ENCODE measurements at regions not wholly inside any gene's neighbourhood (a gene's known extent, or its start where the extent isn't known, plus 50 kb on each side); places are given as distances from the start of the nearest gene placed in this dataset.

GRCh38 chr3:55175423-55175822 is 247.6 kb upstream of the LRTM1 start:
- no peak for DNase-seq (ENCODE audit: low read depth)

DNA sequence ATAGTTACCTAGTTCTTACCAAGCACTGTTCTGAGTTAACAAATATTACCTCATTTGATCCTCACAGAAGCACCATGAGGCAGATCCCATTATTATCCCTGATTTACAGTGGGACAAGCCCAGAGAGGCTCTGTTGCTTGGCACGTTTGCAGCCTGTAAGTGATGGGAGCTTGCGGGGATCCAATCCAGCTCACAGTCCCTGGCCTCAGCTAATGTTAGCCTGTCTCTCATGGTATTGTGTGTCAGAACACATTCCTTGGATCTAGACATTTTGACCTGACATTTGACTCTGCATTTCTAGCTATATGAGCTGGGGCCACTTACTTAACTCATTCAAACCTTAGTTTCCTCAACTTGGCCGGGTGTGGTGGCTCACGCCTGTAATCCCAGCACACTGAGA is 246.9 kb upstream of the LRTM1 start:
- DNase-seq (ENCODE audit: low read depth): no peak

DNA sequence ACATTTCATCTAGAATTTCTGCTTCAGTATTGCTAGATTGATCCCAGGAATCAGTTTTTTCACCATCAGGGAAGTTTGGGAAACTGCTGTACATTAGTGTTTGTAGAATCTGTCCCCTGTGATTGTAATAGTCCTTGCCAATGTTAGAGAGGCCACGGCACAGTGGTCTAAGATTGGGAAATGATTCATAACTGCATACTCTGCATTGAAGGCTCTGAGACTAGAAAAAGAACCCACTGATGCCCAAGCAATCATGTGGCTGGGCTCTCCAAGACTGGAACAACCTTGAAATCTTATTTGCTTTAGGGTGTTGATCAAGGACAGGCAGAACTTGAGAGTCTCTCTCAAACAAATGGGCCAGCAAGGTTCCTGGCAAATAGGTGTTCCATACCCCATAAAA is 245.6 kb upstream of the LRTM1 start:
- no peak for DNase-seq (ENCODE audit: low read depth)

- DNase-seq (ENCODE audit: low read depth): no peak
These were observed 245.1 kb upstream of the LRTM1 start for GRCh38 chr3:55172913-55173312.

DNA sequence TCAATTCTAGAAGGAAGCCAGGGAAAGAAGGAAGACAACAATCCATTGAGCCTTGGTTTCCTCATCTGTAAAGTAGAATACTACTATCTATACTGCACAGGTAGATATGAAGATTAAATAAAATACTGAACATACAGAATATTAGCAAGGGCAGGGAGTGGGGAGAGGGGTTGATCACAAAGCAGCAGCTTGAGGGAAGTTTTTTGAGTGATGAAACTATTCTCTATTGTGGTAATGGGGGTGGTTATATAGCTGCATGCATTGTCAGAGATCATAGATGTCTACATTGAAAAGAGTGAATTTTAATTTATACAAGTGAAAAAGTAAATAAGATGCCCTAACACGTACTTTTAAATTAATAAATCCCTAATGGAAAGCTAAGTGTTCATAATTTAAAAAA is 242.6 kb upstream of the LRTM1 start:
- DNase-seq (ENCODE audit: low read depth): no peak

- DNase-seq (ENCODE audit: low read depth): peak; percentile 62
These were observed 241.8 kb upstream of the LRTM1 start for GRCh38 chr3:55169608-55170072.

DNA sequence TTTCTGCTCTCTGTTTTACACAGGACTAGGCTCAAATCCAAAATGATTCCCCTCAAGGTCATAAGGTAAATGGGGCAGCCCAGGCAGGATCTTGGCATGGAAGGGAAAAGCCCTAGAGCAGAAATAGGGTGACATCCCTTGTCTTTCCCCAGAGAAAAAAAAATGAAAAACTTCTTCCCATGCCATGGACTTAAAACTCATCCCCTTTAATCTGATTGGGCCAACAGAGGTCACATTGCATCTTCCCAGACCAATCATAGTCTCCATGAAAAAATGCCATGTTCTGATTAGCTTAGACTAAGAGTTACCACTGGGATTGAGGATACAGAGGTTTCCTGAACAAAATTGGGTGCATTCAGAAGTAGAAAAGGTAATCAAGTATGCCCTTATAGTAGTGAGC is 241.3 kb upstream of the LRTM1 start:
- no peak for DNase-seq (ENCODE audit: low read depth)

- DNase-seq (ENCODE audit: low read depth): no peak
These were observed 239.9 kb upstream of the LRTM1 start for GRCh38 chr3:55167586-55168317.

- no peak for DNase-seq (ENCODE audit: low read depth)
These were observed 239.0 kb upstream of the LRTM1 start for GRCh38 chr3:55166576-55167555.

DNA sequence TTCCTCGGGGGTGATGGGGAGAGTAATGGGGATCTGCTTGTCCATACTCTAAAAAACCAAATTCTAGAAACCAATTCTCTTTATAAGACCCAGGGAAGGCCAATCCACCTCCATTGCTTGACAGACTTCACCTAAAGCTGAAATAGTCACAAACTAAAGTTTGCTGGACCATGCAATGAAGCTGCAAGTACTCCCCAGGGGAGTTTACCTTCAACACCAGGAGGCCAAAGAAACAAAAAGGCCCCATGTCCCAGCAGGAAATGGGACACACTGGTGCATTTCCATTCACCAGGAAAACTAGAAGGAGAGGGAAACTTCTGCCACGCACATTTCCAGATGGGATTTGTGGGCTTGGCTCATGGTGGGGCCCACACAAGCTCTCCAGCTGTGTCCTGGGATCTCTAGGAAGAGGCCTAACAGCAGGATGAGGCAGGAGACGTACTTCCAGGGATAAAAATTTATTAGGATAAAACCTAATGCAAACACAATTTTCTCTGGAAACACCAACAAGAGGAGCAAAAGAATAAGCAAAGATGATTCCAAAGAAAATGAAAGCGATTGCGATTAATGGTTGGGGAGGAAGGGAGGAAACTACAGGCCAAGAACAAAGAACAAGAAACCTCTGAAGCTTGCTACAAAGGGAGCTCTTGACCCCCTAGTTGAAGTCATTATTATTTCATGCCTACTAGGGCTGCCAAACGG is 238.0 kb upstream of the LRTM1 start:
- no peak for DNase-seq (ENCODE audit: low read depth)

GRCh38 chr3:55165278-55165677 is 237.4 kb upstream of the LRTM1 start:
- no peak for DNase-seq (ENCODE audit: low read depth)

DNA sequence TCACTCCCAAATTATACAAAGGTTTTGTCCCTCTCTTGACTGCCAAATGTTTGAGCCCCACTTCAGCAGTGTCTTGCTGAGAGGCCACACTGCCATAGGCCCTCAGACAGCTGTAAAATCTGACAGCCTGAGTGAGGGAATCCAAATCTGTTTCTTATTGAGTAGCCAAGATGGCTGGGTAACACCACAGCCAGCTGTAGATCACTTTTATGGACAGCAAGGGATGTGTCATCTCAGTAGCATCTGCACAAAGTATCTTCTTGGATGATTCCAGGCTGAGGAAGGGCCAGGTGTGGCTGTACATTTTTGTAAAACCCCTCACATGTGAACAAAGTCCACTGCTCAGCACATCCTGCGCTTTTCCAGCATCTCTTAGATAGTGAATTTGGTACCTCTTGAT is 237.0 kb upstream of the LRTM1 start:
- no peak for DNase-seq (ENCODE audit: low read depth)

- DNase-seq (ENCODE audit: low read depth): no peak
These were observed 236.3 kb upstream of the LRTM1 start for GRCh38 chr3:55164191-55164590.

DNA sequence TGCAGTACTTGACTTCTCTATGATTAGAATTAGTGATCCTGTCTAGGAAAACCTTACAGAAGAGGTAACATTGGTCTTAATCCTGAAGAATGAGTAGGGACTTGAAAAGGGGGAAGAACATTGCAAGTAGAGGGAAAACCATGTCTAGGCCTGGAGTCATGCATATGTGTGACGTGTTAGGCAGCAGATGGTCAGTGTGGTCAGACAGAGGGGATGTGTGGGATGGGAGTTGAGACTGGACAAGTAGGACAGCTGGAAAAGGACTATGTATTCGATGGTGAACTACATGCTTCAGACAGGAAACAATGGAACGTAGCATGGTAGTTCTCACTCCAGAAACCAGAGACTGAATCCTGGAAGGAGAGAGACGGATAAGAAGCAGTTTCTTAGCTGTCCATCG is 235.6 kb upstream of the LRTM1 start:
- no peak for DNase-seq (ENCODE audit: low read depth)

DNA sequence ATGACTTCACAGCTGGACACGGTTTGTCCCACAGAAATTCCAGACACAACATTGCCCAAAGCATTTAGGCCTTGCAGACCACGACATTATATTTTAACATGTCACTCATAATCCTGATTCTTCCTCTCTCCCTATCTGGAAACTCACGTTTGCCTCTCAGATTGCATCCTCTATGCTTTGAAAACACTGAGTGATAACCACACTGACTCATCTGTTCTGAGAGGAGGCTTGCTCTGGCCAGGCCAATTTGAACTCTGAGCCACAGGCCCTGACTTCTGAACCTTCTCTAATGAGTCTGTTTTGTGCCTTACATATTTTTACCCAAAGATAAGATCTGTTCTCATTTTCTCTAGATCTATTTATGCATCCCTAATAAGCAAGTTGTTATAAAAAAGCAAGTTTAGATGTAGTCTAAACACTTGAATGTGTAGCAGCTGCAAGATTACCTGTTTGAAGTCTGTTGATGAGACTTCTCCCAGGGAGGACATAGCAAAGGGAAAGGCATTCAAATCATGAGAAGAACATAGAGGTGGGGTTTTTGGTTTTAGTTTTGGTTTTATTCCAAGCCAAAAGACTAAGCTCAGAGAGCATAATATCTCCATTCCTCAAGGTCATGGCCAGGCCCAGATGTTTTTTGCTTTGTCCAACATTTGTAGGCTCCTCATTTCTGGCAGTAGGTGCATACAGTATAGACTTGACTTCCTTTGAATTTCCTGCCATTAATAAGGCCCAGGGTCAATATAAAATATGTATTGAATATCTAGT is 234.4 kb upstream of the LRTM1 start:
- DNase-seq (ENCODE audit: low read depth): peak; percentile 6

GRCh38 chr3:55161231-55161630 is 233.4 kb upstream of the LRTM1 start:
- DNase-seq (ENCODE audit: low read depth): no peak

GRCh38 chr3:55160241-55160983 is 232.6 kb upstream of the LRTM1 start:
- peak; percentile 12 for DNase-seq (ENCODE audit: low read depth)

DNA sequence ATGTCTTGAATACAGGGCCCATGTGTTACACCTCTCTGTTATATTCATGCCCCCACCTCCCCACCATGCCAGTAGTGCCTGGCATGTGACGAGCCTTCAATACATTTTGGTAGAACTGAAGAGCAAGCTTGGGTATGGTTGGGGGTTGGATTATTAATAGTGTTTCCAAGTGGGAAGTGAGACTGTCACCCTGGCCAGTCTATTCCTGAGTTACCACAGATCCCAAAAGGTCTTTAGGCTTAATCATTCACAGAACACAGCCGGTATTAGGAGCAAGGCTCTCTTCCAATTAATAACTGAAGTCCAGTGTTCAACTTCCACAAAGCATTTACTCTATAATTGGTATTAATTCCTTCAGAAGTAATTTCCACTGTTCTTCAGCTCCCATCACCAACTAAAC is 231.9 kb upstream of the LRTM1 start:
- no peak for DNase-seq (ENCODE audit: low read depth)

- no peak for DNase-seq (ENCODE audit: low read depth)
These were observed 231.2 kb upstream of the LRTM1 start for GRCh38 chr3:55159016-55159415.

- no peak for DNase-seq (ENCODE audit: low read depth)
These were observed 230.5 kb upstream of the LRTM1 start for GRCh38 chr3:55158345-55158744.

- DNase-seq (ENCODE audit: low read depth): no peak
These were observed 229.9 kb upstream of the LRTM1 start for GRCh38 chr3:55157731-55158130.
